Uterus (tissue), 2 donors: ENCODE measurements at regions not wholly inside any gene's neighbourhood (a gene's known extent, or its start where the extent isn't known, plus 50 kb on each side); places are given as distances from the start of the nearest gene placed in this dataset.

ENCODE experiments used
- POLR2A ChIP-seq, 2 donors: fragments of 450-650 bp; IDR thresholded peaks; one replicate each; pipeline ENCODE4 v1.6.1; 2016; ENCODE audit warnings: antibody characterized with exemption in 2 of 2, mild to moderate bottlenecking in 1 of 2, moderate library complexity in 1 of 2
- TF ChIP-seq, protein P1 (sequence below), 4 experiments: fragments of 200-600 bp in 2 of 4; fragments of 450-650 bp in 2 of 4; sonication (generic) in 2 of 4; IDR thresholded peaks; one replicate each; pipeline ENCODE4 v1.5.1; 2016 to 2019; ENCODE audit warnings: antibody characterized with exemption in 4 of 4, mild to moderate bottlenecking in 2 of 4, moderate library complexity in 1 of 4

DNA sequence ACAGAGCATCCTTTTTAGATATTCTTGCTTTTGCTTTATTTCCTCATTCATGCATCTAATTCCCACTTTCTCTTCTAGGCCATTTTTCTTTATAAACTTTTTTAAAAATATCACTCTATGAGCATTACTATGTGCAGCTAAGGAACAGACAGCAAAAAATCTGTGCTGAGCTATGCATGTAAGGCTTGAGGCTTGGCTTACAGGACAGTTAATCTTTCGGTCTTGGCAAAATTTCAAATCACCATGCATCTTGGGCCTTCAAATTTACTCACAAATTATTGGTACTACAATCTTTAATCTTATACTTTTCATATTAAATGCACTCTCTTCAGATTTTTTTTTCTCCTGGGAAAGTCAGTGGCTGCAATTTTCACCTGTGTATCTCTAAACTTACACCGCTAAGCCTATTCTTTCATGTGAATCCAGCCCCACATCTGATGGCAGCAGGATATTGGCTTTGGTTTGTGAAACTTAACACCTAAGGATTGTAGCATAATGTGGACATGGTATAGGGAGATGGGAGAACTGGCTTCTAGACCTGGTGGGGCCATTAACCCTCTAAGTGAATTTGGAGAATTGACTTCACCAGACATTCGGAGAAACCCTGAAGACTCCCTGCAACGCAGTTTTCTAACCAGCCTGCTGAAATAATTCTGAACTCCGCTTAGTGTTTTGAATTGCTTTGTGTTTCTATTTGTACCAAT, 278.3 kb downstream of the SPRY1 start:
- TF ChIP-seq POLR2A (IDR thresholded peaks at IDR 0.05) = no peak
- TF ChIP-seq, protein P1, sequence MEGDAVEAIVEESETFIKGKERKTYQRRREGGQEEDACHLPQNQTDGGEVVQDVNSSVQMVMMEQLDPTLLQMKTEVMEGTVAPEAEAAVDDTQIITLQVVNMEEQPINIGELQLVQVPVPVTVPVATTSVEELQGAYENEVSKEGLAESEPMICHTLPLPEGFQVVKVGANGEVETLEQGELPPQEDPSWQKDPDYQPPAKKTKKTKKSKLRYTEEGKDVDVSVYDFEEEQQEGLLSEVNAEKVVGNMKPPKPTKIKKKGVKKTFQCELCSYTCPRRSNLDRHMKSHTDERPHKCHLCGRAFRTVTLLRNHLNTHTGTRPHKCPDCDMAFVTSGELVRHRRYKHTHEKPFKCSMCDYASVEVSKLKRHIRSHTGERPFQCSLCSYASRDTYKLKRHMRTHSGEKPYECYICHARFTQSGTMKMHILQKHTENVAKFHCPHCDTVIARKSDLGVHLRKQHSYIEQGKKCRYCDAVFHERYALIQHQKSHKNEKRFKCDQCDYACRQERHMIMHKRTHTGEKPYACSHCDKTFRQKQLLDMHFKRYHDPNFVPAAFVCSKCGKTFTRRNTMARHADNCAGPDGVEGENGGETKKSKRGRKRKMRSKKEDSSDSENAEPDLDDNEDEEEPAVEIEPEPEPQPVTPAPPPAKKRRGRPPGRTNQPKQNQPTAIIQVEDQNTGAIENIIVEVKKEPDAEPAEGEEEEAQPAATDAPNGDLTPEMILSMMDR (IDR thresholded peaks at IDR 0.05) = no peak
